ENCODE measurements at regions not wholly inside any gene's neighbourhood (a gene's known extent, or its start where the extent isn't known, plus 50 kb on each side); places are given as distances from the start of the nearest gene placed in this dataset.

- no peak for TF ChIP-seq CTCF (IDR thresholded peaks at IDR 0.05; ENCODE audit: unreplicated experiment)
- no peak for DNase-seq (ENCODE audit: low spot score, unreplicated experiment)
- Mint-ChIP-seq H3K9me3 (ENCODE audit: low read depth) (no peaks in the 10 kb centered on the region), H3K27me3 (no peaks in the 10 kb centered on the region), H3K36me3 (ENCODE audit: insufficient read depth) (no peaks in the 10 kb centered on the region), H3K4me3 (ENCODE audit: low read depth) (no peak overlapping the region), H3K4me1 (ENCODE audit: low read depth) (no peaks in the 10 kb centered on the region), H3K27ac (no peak overlapping the region)
Measured at GRCh38 chrX:43267652-43268051, 388.4 kb upstream of the MAOA start.

DNA sequence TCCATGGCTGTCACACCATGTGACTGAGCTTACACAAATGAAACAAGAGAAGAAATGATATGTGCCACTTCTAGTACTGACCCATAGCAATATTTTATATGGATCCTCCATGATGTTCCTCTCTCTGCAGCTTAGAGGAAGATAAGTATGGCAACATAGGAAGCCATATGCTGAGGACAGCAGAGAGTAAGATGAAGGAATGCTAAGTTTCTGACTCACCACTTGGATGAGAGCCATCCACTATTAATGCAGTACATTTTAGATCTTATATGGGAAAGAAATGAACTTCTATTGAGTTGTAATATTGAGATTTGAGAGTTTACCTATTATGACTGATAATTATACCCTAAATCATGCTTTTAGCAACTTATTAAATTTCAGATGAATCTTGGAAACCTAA, 386.9 kb upstream of the MAOA start:
- Mint-ChIP-seq H3K27me3 (no peaks in the 10 kb centered on the region), H3K4me3 (ENCODE audit: low read depth) (no peak overlapping the region), H3K27ac (no peak overlapping the region), H3K9me3 (ENCODE audit: low read depth) (peaks cover 2% of the 10 kb centered on the region), H3K36me3 (ENCODE audit: insufficient read depth) (no peaks in the 10 kb centered on the region), H3K4me1 (ENCODE audit: low read depth) (no peaks in the 10 kb centered on the region)
- DNase-seq (ENCODE audit: low spot score, unreplicated experiment) = no peak
- no peak for TF ChIP-seq CTCF (IDR thresholded peaks at IDR 0.05; ENCODE audit: unreplicated experiment)

- no peak overlapping the region for H3K4me3 Mint-ChIP-seq (ENCODE audit: low read depth)
- no peak for TF ChIP-seq CTCF (IDR thresholded peaks at IDR 0.05; ENCODE audit: unreplicated experiment)
Measured at GRCh38 chrX:43277879-43278278, 378.2 kb upstream of the MAOA start.

GRCh38 chrX:43278440-43278839, 377.7 kb upstream of the MAOA start:
- DNase-seq (ENCODE audit: low spot score, unreplicated experiment) = no peak
- no peaks in the 10 kb centered on the region for H3K27me3 Mint-ChIP-seq
- H3K4me3 Mint-ChIP-seq (ENCODE audit: low read depth) = no peak overlapping the region
- peaks cover 31% of the 10 kb centered on the region for H3K9me3 Mint-ChIP-seq (ENCODE audit: low read depth)
- no peaks in the 10 kb centered on the region for H3K4me1 Mint-ChIP-seq (ENCODE audit: low read depth)
- H3K27ac Mint-ChIP-seq = no peak overlapping the region
- H3K36me3 Mint-ChIP-seq (ENCODE audit: insufficient read depth) = no peaks in the 10 kb centered on the region
- no peak for TF ChIP-seq CTCF (IDR thresholded peaks at IDR 0.05; ENCODE audit: unreplicated experiment)

More at GRCh38 chrX:43277879-43278278, 378.2 kb upstream of the MAOA start:
- H3K27me3 Mint-ChIP-seq = no peaks in the 10 kb centered on the region
- no peak overlapping the region for H3K27ac Mint-ChIP-seq
- no peaks in the 10 kb centered on the region for H3K36me3 Mint-ChIP-seq (ENCODE audit: insufficient read depth)
- H3K9me3 Mint-ChIP-seq (ENCODE audit: low read depth) = peaks cover 30% of the 10 kb centered on the region
- no peak for DNase-seq (ENCODE audit: low spot score, unreplicated experiment)
- no peaks in the 10 kb centered on the region for H3K4me1 Mint-ChIP-seq (ENCODE audit: low read depth)

DNA sequence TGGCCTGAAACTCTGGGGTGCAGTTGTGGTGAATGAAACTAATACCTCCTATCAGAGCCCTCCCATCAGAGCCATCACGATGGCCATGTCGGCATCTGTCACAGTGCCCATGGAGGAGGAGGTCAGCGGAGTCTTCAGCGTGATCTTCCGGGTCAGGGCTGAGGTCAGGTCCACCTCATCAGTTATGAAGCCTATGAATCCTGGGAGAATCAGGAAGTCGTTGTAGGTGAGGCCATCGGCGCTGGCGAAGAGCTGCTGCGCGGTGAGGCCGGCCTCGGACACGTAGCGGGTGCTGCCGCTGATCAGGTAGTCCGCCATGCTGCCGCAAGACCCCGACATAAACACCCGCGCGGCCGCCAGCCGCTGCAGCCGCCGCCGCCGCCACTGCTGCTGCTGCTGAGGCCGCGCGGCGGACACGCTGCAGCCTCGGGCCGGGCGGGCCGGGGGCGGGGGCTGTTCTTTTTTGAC, 376.7 kb upstream of the MAOA start:
- Mint-ChIP-seq H3K9me3 (ENCODE audit: low read depth) (peaks cover 27% of the 10 kb centered on the region), H3K36me3 (ENCODE audit: insufficient read depth) (no peaks in the 10 kb centered on the region), H3K4me3 (ENCODE audit: low read depth) (no peak overlapping the region), H3K27ac (no peak overlapping the region), H3K27me3 (no peaks in the 10 kb centered on the region), H3K4me1 (ENCODE audit: low read depth) (peaks cover 1% of the 10 kb centered on the region)
- no peak for TF ChIP-seq CTCF (IDR thresholded peaks at IDR 0.05; ENCODE audit: unreplicated experiment)
- DNase-seq (ENCODE audit: low spot score, unreplicated experiment) = no peak

All from progenitor cell of endocrine pancreas (in vitro differentiated cells).